ENCODE measurements at regions not wholly inside any gene's neighbourhood (a gene's known extent, or its start where the extent isn't known, plus 50 kb on each side); places are given as distances from the start of the nearest gene placed in this dataset.

DNA sequence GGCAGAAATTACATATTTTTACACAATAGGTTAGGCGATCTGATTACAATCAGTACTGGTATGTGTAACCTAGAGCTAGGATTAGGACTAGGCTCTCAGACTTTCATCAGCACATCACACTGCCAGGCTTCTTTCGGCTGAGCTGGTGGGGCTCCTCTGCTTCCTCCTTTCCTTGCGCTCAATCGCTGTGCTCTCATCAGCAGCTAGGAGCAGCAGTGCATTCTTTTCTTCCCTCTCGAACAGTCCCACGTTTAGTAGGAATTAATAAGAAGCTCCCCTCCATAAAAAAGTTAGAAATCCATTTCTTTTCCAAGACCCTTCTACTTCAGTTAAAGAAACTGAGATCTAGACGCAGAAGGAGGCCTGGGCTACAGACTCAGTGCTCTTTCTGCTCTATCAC, 350.4 kb downstream of the SPRY1 start:
- DNase-seq (ENCODE audit: low read depth): no peak

DNA sequence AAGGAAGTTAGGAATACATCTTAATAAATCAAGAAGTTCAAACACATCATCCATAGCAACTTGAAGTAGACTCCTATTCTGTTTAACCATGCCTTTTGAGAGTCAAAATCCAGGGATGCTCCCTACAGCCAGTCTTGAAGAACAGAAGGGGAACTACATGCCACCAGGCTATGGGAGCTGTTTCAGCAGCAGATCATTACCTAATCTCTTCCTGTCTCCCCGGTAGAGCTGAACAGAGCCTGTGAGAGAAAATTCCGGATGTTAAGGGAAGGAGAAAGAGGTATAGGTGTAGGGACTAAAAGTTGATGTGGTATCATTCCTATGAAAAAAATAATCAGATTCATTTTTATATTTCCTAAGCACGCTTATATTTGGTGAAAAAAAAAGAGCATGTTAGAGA, 352.2 kb downstream of the SPRY1 start:
- DNase-seq (ENCODE audit: low read depth): no peak

DNA sequence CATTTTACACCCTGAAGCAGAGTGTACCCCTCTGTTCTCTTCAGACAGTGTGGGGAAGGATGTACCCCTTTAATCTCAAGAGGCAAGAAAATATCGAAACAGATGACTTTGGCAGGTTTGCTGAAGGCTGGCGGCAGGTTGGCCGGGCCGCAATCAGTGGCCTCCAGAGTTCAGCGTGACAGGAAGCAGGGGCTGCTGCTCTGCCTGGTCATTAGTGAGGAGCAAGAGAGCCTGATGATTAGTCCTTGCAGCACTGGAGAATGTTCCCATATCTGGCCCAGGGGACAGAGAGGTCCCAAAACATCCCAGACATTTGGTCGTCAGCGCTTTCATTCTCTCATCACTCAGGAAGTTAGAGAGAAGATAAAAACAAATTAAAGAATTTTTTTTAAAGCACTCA, 352.8 kb downstream of the SPRY1 start:
- no peak for DNase-seq (ENCODE audit: low read depth)

DNA sequence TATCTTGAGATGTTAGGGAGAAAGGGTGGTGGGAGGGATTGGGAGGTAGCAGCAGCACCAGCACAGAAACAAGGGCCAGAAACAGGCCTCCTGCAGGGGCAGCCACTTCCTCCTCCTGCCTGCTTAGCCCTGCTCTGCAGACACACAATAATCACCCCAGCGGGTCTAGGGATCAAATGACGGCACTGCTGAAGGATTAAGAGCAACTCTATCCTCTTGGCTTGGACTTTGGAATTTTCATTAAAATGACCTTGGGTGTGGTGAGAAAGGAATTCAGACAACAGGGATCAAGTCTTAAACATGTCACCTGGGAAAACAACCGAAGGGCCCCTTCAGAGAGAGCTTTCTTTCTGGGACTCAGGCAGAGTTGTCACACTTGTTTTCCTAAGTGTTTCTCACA, 353.4 kb downstream of the SPRY1 start:
- DNase-seq (ENCODE audit: low read depth): no peak

DNA sequence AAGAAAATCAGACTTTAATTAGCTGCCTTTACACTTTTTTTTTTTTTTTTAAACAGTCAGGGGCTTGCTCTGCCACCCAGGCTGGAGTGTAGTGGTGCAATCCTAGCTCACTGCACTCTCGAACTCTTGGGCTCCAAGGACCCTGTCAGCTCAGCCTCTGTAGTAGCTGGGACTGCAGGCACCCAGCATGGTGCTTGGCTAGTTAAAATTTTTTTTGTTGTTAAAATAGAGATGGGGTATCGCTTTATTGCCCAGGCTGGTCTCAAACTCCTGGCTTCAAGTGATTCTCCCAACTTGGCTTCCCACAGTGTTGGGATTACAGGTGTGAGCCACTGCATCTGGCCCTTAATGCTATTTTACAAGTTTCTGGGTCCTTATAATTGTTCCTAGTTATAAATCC, 359.1 kb downstream of the SPRY1 start:
- DNase-seq (ENCODE audit: low read depth): no peak

DNA sequence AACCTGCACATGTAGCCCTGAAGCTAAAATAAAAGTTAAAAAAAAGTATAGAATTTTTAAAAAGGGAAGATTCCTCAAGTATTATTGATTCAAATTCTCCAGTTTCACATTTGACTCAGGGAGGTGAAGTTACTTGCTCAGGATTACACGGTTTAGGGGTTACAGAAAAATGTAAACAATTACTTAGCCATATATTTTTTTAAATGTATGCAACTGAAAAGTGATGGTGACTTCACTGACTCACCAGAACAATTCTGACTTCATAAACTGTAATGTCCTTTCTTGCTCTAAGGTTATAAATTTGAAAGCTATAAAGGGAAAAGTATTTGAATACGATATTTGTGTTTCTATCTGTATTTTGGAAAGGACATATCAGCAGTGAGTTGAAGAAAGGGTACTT, 371.2 kb downstream of the SPRY1 start:
- peak; percentile 30 for DNase-seq (ENCODE audit: low read depth)

DNA sequence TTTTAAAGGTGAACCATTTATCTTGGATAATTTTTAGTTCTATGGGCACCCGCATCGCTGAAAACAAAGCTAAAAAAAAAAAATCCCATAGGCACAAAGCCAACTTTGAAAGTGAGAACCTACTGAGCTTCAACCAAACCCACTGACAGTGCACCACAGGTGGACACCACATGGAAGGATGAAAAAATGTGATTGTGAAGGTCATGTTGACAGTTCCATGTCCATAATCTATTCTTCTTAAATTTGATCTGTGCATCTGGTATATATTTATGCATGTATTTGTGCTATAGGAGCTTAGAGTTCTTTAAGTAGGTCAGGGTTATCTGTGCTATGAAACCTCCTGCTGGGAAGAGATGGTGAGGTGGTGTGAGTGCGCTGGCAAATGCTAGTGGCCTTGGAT, 374.3 kb downstream of the SPRY1 start:
- DNase-seq (ENCODE audit: low read depth): no peak

DNA sequence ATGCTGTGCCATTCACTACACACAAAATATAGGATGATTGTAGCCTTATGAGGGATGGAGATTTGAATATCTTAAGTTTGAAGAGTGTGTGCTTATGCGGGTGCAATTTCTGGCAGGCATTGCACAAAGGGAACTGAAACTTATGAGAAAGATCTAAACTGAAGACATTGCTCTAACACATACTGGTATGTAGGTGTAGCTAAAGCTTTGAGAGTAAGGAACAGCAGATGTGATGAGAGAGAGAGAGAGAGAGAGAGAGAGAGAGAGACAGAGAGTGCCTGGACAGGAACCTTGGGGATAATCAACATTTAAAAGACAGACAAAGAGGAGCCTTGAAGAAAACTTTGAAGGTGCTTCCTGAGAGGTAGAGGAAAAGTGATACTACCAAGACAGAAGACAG, 379.7 kb downstream of the SPRY1 start:
- DNase-seq (ENCODE audit: low read depth): no peak

DNA sequence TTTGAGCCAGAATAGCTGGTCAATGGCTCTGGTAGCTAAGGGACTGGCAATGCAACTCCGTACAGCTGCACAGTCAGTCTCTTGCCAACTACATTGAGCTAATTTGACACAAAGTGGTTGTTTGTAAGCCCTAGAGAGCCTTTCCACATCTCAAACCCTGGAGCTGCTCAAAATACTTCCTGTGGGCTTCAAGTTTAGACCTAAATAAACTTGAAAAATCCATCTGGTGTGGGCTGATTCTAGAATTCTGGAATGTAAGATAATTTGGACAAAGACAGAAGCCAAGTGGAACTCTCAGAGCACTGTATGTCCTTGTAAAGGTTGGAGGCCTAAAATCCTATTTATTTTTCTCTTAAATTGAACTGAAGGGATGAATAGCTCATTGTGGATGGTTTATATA, 380.8 kb downstream of the SPRY1 start:
- no peak for DNase-seq (ENCODE audit: low read depth)

DNA sequence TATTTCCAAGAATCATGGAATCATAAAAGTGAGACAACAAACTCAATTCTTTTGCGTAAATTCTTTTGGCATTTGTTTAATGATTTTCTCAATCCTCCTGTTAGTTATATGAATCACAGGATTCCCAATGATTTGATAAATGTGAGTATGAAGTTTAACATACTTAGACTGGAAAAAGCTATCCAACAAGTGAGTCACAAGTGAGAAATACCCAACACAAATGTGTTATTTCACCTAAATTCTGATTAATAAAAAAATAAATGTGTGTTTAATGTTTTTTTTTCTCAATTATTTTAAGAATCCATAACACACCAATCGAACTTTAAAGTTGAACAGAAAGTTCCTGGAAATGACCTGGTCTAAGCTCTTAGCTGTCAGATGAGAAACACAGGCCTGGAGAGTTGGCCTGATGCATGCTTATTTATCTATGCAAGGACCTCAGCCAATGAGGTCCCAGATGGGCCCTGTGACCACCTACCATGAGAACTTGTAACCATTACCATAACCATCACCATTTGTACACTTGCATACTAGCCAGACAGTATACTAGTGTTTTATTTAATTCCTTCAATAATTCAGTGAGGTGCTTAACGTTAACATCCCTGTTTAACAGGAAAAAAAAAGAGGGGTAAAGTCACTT, 386.7 kb downstream of the SPRY1 start:
- DNase-seq (ENCODE audit: low read depth): no peak

DNA sequence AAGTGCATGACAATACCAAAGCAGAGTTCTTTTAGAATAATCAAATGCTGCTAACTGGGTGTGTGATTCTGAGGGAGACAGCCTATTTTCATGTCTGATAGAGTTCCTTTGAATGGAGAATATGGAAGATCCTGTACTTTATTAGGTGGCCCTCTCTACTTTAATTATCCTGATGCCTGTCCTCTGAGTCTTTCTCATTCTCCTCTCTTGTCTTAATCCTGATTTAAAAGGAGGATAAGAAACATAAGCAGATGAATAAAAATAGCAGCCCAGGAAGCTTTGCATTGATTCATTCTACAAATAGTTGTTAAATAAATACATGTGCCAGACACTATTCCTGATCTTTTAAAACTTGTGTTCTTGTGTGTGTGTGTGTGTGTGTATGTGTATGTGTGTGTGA, 387.3 kb downstream of the SPRY1 start:
- DNase-seq (ENCODE audit: low read depth): peak; percentile 37

DNA sequence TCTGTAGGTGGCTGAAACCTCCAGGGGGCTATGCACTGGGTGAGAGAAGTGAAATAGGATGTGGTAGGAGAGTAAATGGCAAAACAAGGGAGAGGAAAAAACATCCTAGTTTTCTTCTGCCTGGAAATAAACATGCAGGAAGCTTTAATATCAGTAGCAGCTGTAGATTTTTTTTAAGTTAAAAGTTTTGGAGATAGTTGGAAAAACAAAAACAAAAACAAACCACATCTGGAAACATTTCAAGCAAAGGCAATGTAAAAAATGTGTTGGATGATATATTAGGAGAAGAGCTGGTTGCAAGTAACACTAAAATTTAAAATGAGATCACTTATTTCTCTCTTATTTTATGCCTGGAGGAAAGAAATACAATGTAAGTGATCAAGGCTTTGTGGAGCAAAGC, 388.0 kb downstream of the SPRY1 start:
- no peak for DNase-seq (ENCODE audit: low read depth)

DNA sequence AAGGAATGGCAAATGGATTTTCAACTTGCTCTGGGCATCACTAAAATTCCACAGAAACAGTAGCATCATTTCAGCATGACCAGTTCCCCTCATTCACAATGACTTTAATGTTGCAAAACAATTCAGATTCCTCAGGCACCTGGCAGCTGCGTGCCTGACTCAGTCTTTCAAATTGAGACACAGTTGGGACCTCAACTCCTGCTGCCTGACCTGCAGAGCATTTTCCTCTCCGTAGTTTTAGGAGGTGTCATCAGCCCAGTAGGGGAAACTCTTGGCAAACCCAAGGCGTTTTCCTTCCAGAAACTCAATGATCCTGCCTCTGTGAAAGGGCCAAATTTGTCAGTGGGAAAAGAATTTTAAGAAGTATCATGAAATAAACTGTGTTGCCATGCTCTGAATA, 388.9 kb downstream of the SPRY1 start:
- DNase-seq (ENCODE audit: low read depth): peak; percentile 54

DNA sequence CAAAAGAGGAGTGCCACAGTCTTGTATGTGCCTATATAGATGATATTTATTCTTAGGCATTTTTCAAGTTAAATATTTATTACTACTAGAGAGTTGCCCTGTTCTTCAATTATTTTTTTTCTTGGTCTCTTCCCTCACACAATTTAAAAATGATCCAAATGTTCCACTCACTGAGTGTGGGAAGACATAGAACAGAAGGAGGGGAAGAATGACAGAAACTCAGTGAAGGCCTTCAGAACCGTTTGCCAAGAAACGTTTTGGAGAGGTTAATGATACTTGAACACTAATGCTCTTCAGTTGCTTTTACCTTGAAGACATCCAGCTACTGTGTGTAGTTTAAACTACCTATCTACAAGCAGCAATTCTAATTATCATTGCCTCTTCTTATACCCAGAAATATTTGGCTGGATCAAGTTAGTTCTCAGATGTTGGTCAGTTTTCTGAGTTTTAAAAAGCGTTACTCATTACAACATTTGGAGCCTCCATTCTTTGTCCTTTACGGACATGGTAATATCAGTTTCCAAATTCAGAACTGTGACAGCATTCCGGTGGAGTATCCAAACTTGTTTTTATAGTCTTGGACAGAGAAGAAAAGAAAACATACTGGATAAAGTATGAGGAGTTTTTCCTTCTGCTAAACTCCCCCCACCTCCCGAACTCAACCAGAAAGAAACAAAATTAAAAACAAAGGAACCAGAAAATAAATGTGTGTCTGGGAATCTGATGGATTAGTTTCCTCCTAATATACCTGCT, 389.7 kb downstream of the SPRY1 start:
- DNase-seq (ENCODE audit: low read depth): no peak

DNA sequence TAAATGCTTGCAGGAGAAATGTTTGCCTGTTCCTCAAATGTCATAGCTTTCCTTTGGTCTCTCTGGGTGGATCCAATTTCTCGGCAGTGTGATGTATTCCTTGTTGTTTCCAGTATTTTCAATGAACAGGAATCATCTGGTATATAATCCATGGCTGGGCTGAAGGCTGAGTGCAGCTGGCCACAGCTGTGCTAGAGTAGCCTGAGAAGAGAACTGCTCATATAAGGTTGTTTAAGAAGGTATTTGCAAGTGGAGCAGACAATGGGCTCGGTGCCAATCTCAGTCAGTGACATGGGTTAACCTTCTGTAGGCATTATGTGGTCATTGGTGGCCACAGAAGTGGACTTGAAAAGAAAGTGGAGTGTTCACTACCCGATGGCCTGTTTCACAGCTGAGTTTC, 390.3 kb downstream of the SPRY1 start:
- no peak for DNase-seq (ENCODE audit: low read depth)

DNA sequence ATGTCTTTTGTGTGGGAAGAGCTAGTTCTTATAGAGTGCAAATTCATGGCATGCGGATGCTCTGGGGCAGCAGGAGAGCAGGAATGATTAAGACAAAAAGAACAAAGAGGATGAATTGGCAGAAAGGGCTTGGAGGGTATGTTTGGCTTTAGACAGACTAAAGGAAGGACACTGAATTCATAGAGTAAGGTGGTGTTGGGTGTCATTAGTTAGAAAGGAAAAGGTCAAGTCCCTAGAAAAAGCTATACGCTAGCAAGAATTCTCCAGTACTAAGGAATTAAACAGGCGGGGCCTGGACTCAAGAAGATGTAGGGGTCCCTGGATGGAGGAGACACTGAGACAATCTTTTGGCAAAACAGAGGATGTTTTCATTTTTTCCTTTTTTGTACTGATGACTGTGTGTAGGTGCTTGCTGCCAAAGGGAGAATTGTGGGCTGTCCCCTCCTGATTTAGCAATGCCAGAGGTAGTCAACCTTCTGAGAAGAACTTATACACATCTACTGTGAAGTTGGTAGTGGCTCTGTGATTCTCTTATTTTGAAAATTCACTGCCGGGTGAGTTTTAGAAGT, 391.0 kb downstream of the SPRY1 start:
- DNase-seq (ENCODE audit: low read depth): no peak

DNA sequence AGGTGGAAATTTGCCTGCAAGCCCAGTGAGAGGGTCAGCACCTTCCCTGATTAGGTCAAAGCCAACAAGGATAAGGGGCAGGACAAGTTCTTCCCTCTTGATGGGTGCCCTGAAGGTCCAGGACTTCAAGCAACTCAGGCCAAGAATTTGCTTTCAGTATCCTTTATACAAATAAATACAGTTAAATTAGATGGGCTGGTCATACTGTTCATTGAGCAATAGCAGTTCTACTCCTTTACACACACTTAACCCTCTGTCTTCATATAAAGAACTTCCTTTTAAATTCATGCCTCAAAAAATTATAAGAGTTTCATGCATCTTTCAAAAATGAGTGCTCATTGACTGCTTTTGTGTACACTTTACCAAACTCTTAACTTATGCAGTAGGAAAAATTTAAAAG, 392.0 kb downstream of the SPRY1 start:
- DNase-seq (ENCODE audit: low read depth): no peak

DNA sequence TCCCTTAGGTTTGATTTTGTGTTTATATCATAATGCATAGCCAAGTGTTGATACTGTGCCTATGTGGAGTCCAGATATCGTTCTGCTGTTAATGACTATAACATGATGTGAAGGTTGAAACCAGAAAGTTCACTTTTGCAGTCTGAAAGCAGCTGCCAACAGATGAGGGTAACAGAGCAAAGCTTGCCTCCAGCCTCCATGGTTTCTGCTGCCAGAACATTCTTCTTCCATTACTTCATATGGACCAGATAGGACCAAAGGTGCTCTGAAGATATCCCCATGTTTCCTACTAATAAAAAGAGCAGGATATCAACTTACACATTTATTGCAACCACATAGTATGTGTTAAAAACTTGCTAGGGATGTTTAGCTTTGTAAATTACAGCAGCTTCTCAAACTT, 394.1 kb downstream of the SPRY1 start:
- DNase-seq (ENCODE audit: low read depth): no peak

DNA sequence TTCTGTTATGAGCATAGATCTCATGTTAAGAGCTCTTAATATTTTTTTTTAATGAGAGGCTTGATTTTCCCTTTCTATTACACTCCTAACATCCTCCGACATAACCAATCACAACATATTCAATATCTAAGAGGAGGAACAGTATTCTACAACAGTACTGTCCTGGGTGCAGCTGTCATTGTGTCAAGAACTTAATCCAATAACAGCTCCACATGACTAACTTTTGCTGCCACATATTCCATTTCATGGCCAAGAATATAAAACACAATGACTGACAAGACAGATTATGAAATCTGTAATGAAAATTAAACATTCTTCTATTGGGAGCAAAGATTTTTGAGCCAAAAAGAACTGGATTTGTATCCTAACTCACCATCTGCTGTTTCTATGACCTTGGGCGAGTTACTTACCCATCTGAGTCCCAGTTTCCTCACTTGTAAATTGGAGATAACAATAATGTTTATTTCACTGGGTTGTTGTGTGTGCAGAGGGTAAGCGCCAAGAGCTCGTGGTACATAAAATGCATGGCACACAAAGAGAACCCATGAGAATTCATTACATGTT, 405.6 kb downstream of the SPRY1 start:
- DNase-seq (ENCODE audit: low read depth): no peak

DNA sequence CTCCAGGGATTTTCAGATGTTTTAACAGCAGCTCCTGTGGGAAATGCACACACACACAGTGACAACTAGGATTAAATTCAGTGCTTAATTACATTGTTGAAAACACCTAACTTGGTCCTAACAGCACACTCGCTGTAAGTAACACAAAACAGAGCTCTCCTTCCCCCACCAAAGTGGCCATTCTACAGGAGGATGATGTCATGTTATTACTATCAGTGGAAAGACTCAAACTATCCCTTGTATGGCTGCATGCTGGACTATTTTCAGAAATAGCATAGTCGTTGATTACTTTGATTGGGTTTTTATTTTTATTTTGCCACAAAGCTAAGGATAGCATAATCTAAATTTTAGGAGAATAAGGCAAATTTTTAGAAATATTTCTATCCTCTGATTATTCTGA, 406.3 kb downstream of the SPRY1 start:
- DNase-seq (ENCODE audit: low read depth): no peak

DNA sequence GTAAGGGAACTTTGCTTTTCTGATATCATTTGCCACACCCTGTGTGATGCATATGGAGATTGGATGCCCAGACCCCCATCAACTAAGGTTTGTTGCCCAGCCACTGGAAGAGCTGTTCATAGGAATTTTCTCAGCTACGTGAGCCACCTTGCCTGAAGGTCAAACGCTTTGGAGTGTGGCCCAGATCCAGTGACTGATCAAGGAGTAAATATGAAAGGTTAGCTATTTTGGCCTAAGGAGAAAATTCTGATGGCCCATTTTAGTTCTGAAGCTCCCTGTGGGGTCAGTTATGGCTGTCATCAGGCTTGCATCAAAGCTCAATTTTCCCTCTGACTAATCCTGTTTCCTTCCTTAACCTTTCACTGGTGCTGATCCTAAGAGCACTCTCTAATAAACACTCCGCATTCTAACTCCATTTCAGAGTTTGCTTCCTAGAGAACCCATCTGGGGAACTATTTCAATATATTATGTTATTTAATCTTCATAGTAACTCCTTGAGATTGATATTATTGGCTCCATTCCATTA, 407.7 kb downstream of the SPRY1 start:
- DNase-seq (ENCODE audit: low read depth): no peak

DNA sequence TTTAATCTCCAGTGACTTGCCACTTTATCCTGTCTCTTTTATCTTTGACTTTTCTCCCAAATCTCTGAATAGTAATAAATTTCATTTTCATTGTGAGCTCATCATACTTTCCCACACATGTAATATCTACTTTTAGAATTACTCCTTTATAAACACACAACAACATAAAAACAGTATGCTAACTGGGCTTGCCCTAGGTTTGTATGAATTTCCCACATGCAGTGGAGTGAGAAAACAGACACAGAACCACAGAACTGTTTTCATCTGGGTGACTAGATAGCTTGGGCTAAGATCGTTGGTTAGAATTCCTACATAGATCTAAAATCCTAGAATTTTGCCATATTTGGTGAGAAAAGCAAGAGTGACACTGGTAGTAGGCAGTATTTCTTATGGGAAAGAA, 409.5 kb downstream of the SPRY1 start:
- no peak for DNase-seq (ENCODE audit: low read depth)

DNA sequence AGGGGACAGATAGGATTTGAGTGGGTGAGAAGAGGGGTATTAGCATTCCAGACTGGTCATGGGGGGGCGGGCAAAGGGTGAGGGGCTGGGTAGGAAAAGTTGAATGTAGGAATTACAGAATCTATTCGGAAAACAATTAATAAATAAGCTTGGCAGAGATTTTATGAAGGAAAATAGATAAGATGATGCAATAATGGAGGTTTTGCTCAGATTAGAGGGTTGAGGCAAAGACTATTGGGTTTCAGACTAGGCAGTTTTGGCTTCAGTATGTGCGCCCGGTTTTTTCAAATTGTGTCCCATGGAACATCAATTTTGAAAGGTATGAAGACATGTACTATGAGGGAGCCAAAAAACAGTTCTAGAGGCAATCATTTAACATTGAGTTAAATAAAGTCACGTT, 410.6 kb downstream of the SPRY1 start:
- DNase-seq (ENCODE audit: low read depth): no peak
